ENCODE measurements at regions not wholly inside any gene's neighbourhood (a gene's known extent, or its start where the extent isn't known, plus 50 kb on each side); places are given as distances from the start of the nearest gene placed in this dataset.
"Not testable (repeated sequence)": the region's sequence is repeated elsewhere in the genome, so short reads cannot be mapped to it uniquely, and the experiment has no call there.

DNA sequence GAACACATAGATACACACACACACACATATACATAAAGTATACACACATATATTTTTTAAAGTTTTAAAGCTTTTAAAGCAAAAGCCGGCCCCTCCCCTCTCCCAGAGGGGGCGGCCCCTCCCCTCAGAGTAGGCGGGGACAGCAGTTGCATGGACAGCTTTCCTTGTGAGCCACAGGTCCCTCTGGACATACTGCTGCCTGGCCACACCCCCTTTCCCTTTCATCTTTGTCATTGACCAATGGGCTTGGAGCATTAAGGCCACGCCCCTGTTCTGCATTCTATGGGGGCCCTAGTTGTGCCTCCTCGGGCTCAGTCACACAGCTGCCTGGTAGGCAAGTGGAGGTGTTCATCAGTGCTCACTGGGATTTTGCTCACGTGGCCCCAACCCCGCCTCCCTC lies 57.5 kb upstream of the LYSMD4 start:
- TF ChIP-seq EZH2phosphoT487 (IDR thresholded peaks at IDR 0.05; ENCODE audit: borderline replicate concordance, low read depth); JUND (IDR thresholded peaks at IDR 0.05); MXI1 (IDR thresholded peaks at IDR 0.05; ENCODE audit: low read depth, low read length); POLR2AphosphoS5 (IDR thresholded peaks at IDR 0.05; ENCODE audit: low read depth, low read length); EP300 (IDR thresholded peaks at IDR 0.05; ENCODE audit: borderline replicate concordance in 1 of 2, low read depth in 1 of 2, low read length in 1 of 2); NFIC (IDR thresholded peaks at IDR 0.05; ENCODE audit: borderline replicate concordance); FOXM1 (IDR thresholded peaks at IDR 0.05; ENCODE audit: low read depth); ELF1 (IDR thresholded peaks at IDR 0.05); GABPA (IDR thresholded peaks at IDR 0.05; ENCODE audit: low read depth); RFX5 (IDR thresholded peaks at IDR 0.05; ENCODE audit: low read length): not testable (repeated sequence)
- TF ChIP-seq, protein P1, sequence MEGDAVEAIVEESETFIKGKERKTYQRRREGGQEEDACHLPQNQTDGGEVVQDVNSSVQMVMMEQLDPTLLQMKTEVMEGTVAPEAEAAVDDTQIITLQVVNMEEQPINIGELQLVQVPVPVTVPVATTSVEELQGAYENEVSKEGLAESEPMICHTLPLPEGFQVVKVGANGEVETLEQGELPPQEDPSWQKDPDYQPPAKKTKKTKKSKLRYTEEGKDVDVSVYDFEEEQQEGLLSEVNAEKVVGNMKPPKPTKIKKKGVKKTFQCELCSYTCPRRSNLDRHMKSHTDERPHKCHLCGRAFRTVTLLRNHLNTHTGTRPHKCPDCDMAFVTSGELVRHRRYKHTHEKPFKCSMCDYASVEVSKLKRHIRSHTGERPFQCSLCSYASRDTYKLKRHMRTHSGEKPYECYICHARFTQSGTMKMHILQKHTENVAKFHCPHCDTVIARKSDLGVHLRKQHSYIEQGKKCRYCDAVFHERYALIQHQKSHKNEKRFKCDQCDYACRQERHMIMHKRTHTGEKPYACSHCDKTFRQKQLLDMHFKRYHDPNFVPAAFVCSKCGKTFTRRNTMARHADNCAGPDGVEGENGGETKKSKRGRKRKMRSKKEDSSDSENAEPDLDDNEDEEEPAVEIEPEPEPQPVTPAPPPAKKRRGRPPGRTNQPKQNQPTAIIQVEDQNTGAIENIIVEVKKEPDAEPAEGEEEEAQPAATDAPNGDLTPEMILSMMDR (IDR thresholded peaks at IDR 0.05): not testable (repeated sequence)
- TF ChIP-seq, protein P2, sequence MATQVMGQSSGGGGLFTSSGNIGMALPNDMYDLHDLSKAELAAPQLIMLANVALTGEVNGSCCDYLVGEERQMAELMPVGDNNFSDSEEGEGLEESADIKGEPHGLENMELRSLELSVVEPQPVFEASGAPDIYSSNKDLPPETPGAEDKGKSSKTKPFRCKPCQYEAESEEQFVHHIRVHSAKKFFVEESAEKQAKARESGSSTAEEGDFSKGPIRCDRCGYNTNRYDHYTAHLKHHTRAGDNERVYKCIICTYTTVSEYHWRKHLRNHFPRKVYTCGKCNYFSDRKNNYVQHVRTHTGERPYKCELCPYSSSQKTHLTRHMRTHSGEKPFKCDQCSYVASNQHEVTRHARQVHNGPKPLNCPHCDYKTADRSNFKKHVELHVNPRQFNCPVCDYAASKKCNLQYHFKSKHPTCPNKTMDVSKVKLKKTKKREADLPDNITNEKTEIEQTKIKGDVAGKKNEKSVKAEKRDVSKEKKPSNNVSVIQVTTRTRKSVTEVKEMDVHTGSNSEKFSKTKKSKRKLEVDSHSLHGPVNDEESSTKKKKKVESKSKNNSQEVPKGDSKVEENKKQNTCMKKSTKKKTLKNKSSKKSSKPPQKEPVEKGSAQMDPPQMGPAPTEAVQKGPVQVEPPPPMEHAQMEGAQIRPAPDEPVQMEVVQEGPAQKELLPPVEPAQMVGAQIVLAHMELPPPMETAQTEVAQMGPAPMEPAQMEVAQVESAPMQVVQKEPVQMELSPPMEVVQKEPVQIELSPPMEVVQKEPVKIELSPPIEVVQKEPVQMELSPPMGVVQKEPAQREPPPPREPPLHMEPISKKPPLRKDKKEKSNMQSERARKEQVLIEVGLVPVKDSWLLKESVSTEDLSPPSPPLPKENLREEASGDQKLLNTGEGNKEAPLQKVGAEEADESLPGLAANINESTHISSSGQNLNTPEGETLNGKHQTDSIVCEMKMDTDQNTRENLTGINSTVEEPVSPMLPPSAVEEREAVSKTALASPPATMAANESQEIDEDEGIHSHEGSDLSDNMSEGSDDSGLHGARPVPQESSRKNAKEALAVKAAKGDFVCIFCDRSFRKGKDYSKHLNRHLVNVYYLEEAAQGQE (IDR thresholded peaks at IDR 0.05; ENCODE audit: low read depth, low read length): not testable (repeated sequence)
- TF ChIP-seq, protein P3, sequence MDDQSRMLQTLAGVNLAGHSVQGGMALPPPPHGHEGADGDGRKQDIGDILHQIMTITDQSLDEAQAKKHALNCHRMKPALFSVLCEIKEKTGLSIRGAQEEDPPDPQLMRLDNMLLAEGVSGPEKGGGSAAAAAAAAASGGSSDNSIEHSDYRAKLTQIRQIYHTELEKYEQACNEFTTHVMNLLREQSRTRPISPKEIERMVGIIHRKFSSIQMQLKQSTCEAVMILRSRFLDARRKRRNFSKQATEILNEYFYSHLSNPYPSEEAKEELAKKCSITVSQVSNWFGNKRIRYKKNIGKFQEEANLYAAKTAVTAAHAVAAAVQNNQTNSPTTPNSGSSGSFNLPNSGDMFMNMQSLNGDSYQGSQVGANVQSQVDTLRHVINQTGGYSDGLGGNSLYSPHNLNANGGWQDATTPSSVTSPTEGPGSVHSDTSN (IDR thresholded peaks at IDR 0.05): not testable (repeated sequence)
